Activated CD4-positive, alpha-beta T cell treated with anti-CD3 and anti-CD28 coated beads for 36 hours (primary cell): ENCODE measurements at regions not wholly inside any gene's neighbourhood (a gene's known extent, or its start where the extent isn't known, plus 50 kb on each side); places are given as distances from the start of the nearest gene placed in this dataset.

Experiments
- ATAC-seq: fragments of 200-7000 bp; cut with Tn5 transposase; one replicate; pipeline ENCODE4 v1.10.0; 2021; ENCODE audit warnings: mild to moderate bottlenecking, moderate library complexity
- CTCF ChIA-PET: fragments of 350-600 bp; sonication (Branson Sonifier 250); formaldehyde crosslinking; loops from one replicate; lab custom pipeline; 2021; ENCODE audit warnings: antibody characterized with exemption; lab: Charles Lee
- POLR2A ChIA-PET: fragments of 350-600 bp; sonication (Branson Sonifier 250); formaldehyde crosslinking; loops from one replicate; lab custom pipeline; 2021; ENCODE audit warnings: antibody characterized with exemption, inconsistent platforms; lab: Charles Lee
- DNase-seq: peaks from one replicate; pipeline ENCODE4 v3.0.0-alpha.2; 2020
- H3K27ac Mint-ChIP-seq: one replicate; pipeline ENCODE4 v1.8.0; 2021; ENCODE audit warnings: mixed read lengths
- H3K27me3 Mint-ChIP-seq: one replicate; pipeline ENCODE4 v1.8.0; 2021; ENCODE audit warnings: mixed read lengths
- H3K36me3 Mint-ChIP-seq: one replicate; pipeline ENCODE4 v1.8.0; 2021; ENCODE audit warnings: low read depth, mixed read lengths
- H3K4me1 Mint-ChIP-seq: one replicate; pipeline ENCODE4 v1.8.0; 2021; ENCODE audit warnings: mixed read lengths
- H3K4me3 Mint-ChIP-seq: one replicate; pipeline ENCODE4 v1.8.0; 2021; ENCODE audit warnings: mild to moderate bottlenecking, moderate library complexity, mixed read lengths
- H3K9me3 Mint-ChIP-seq: one replicate; pipeline ENCODE4 v1.8.0; 2021; ENCODE audit warnings: low read depth, mixed read lengths
- intact Hi-C, 2 experiments: fragments of 100-400 bp; cut with DNase I in 1 of 2; cut with micrococcal nuclease in 1 of 2; formaldehyde crosslinking; loops; one replicate each; pipeline versions ENCODE4 v1.14.2 to v1.15.1; 2022 to 2024; cut with DNase I, micrococcal nuclease

- CTCF ChIA-PET, result interaction anchor here (0.7 kb wide), 1 partner anchor 30 kb away, joined by 3 read pairs; no protein-coding TSS in a partner anchor
- POLR2A ChIA-PET, result no interaction called here
- intact Hi-C loops, result no loop called here
These were observed 192.4 kb downstream of the GADD45G start for GRCh38 chr9:89797255-89797654.

GRCh38 chr9:89797937-89798455, 193.2 kb downstream of the GADD45G start:
- DNase-seq (no peak), ATAC-seq (no peak)
- ChIA-PET POLR2A (no interaction called here), CTCF (interaction anchor here (0.6 to 1.0 kb wide), 3 partner anchors 10 to 195 kb away, joined by 3 to 4 read pairs (median 3); no protein-coding TSS in a partner anchor)
- Mint-ChIP-seq H3K27me3 (peaks cover 2% of the 10 kb centered on the region), H3K9me3 (no peaks in the 10 kb centered on the region), H3K4me1 (no peaks in the 10 kb centered on the region), H3K27ac (no peak overlapping the region), H3K36me3 (no peaks in the 10 kb centered on the region), H3K4me3 (no peak overlapping the region)
- intact Hi-C loops, result no loop called here

More at GRCh38 chr9:89797255-89797654, 192.4 kb downstream of the GADD45G start:
- Mint-ChIP-seq H3K4me3 (no peak overlapping the region), H3K27me3 (peaks cover 1% of the 10 kb centered on the region), H3K9me3 (no peaks in the 10 kb centered on the region), H3K27ac (no peak overlapping the region), H3K4me1 (no peaks in the 10 kb centered on the region), H3K36me3 (no peaks in the 10 kb centered on the region)
- ATAC-seq (no peak), DNase-seq (no peak)

GRCh38 chr9:89798547-89799120, 193.8 kb downstream of the GADD45G start:
- ChIA-PET CTCF (interaction anchor here (0.6 to 1.0 kb wide), 2 partner anchors 11 to 196 kb away, joined by 3 to 4 read pairs; no protein-coding TSS in a partner anchor), POLR2A (no interaction called here)
- no peaks in the 10 kb centered on the region for H3K4me1 Mint-ChIP-seq
- ATAC-seq (no peak), DNase-seq (no peak)
- intact Hi-C loops, result no loop called here
- H3K27me3 Mint-ChIP-seq, result peaks cover 2% of the 10 kb centered on the region
- H3K36me3 Mint-ChIP-seq, result no peaks in the 10 kb centered on the region
- H3K27ac Mint-ChIP-seq, result no peak overlapping the region
- H3K4me3 Mint-ChIP-seq, result no peak overlapping the region
- no peaks in the 10 kb centered on the region for H3K9me3 Mint-ChIP-seq

GRCh38 chr9:89799221-89799620, 194.4 kb downstream of the GADD45G start:
- H3K9me3 Mint-ChIP-seq, result no peaks in the 10 kb centered on the region
- H3K27me3 Mint-ChIP-seq, result peaks cover 2% of the 10 kb centered on the region
- ATAC-seq (no peak), DNase-seq (no peak)
- H3K27ac Mint-ChIP-seq, result no peak overlapping the region
- intact Hi-C loops, result no loop called here
- no peak overlapping the region for H3K4me3 Mint-ChIP-seq
- CTCF ChIA-PET, result interaction anchor here (1.0 kb wide), 1 partner anchor 196 kb away, joined by 4 read pairs; no protein-coding TSS in a partner anchor
- H3K4me1 Mint-ChIP-seq, result no peaks in the 10 kb centered on the region
- POLR2A ChIA-PET, result no interaction called here
- H3K36me3 Mint-ChIP-seq, result no peaks in the 10 kb centered on the region

GRCh38 chr9:89799766-89800165, 195.0 kb downstream of the GADD45G start:
- no peak overlapping the region for H3K4me3 Mint-ChIP-seq
- ChIA-PET POLR2A (no interaction called here), CTCF (no interaction called here)
- no peaks in the 10 kb centered on the region for H3K9me3 Mint-ChIP-seq
- no peak overlapping the region for H3K27ac Mint-ChIP-seq
- no peak for ATAC-seq
- H3K4me1 Mint-ChIP-seq, result peaks cover 4% of the 10 kb centered on the region
- peaks cover 2% of the 10 kb centered on the region for H3K27me3 Mint-ChIP-seq
- H3K36me3 Mint-ChIP-seq, result no peaks in the 10 kb centered on the region
- intact Hi-C loops, result no loop called here
- DNase-seq, result no peak

- Mint-ChIP-seq H3K9me3 (no peaks in the 10 kb centered on the region), H3K27ac (no peak overlapping the region)
These were observed 196.5 kb downstream of the GADD45G start for GRCh38 chr9:89801341-89801740.

GRCh38 chr9:89801742-89802670, 197.2 kb downstream of the GADD45G start:
- H3K4me3 Mint-ChIP-seq, result no peak overlapping the region

More at GRCh38 chr9:89801341-89801740, 196.5 kb downstream of the GADD45G start:
- intact Hi-C loops, result no loop called here
- DNase-seq (no peak), ATAC-seq (no peak)
- no peaks in the 10 kb centered on the region for H3K36me3 Mint-ChIP-seq
- POLR2A ChIA-PET, result no interaction called here
- H3K4me3 Mint-ChIP-seq, result no peak overlapping the region
- peaks cover 6% of the 10 kb centered on the region for H3K4me1 Mint-ChIP-seq
- peaks cover 2% of the 10 kb centered on the region for H3K27me3 Mint-ChIP-seq
- CTCF ChIA-PET, result interaction anchor here (0.8 to 1.1 kb wide), 2 partner anchors 146 to 198 kb away, joined by 3 to 5 read pairs; no protein-coding TSS in a partner anchor

GRCh38 chr9:89802781-89803355, 198.1 kb downstream of the GADD45G start:
- H3K27me3 Mint-ChIP-seq, result peaks cover 2% of the 10 kb centered on the region
- POLR2A ChIA-PET, result no interaction called here
- no peak overlapping the region for H3K27ac Mint-ChIP-seq
- no peaks in the 10 kb centered on the region for H3K9me3 Mint-ChIP-seq
- peaks cover 9% of the 10 kb centered on the region for H3K4me1 Mint-ChIP-seq
- ATAC-seq (no peak), DNase-seq (no peak)
- no peak overlapping the region for H3K4me3 Mint-ChIP-seq
- H3K36me3 Mint-ChIP-seq, result no peaks in the 10 kb centered on the region
- intact Hi-C loops, result no loop called here
- CTCF ChIA-PET, result interaction anchor here (0.5 to 1.2 kb wide), 3 partner anchors 17 to 399 kb away, joined by 3 to 5 read pairs (median 3); no protein-coding TSS in a partner anchor

More at GRCh38 chr9:89801742-89802670, 197.2 kb downstream of the GADD45G start:
- H3K27ac Mint-ChIP-seq, result no peak overlapping the region
- ChIA-PET CTCF (interaction anchor here (0.5 to 1.2 kb wide), 5 partner anchors 8 to 399 kb away, joined by 3 to 5 read pairs (median 3); no protein-coding TSS in a partner anchor), POLR2A (no interaction called here)
- H3K27me3 Mint-ChIP-seq, result peaks cover 2% of the 10 kb centered on the region
- ATAC-seq (no peak), DNase-seq (no peak)
- no peaks in the 10 kb centered on the region for H3K9me3 Mint-ChIP-seq
- peaks cover 9% of the 10 kb centered on the region for H3K4me1 Mint-ChIP-seq
- no peaks in the 10 kb centered on the region for H3K36me3 Mint-ChIP-seq
- intact Hi-C loops, result no loop called here

GRCh38 chr9:89803403-89803802, 198.6 kb downstream of the GADD45G start:
- Mint-ChIP-seq H3K4me3 (no peak overlapping the region), H3K27me3 (peaks cover 2% of the 10 kb centered on the region), H3K36me3 (no peaks in the 10 kb centered on the region), H3K4me1 (peaks cover 9% of the 10 kb centered on the region), H3K9me3 (no peaks in the 10 kb centered on the region), H3K27ac (no peak overlapping the region)
- POLR2A ChIA-PET, result no interaction called here
- ATAC-seq (no peak), DNase-seq (no peak)
- CTCF ChIA-PET, result interaction anchor here (0.9 kb wide), 1 partner anchor 10 kb away, joined by 3 read pairs; no protein-coding TSS in a partner anchor
- intact Hi-C loops, result no loop called here

- Mint-ChIP-seq H3K27ac (no peak overlapping the region), H3K4me3 (no peak overlapping the region), H3K4me1 (peaks cover 9% of the 10 kb centered on the region), H3K27me3 (peaks cover 2% of the 10 kb centered on the region), H3K36me3 (no peaks in the 10 kb centered on the region), H3K9me3 (no peaks in the 10 kb centered on the region)
- POLR2A ChIA-PET, result interaction anchor here (0.6 kb wide), 1 partner anchor 151 kb away, joined by 4 read pairs; no protein-coding TSS in a partner anchor
- intact Hi-C loops, result no loop called here
- DNase-seq (no peak), ATAC-seq (no peak)
- CTCF ChIA-PET, result interaction anchor here (0.7 to 0.9 kb wide), 3 partner anchors 16 to 294 kb away, joined by 3 read pairs; no protein-coding TSS in a partner anchor
These were observed 200.1 kb downstream of the GADD45G start for GRCh38 chr9:89804766-89805531.
